GM10266 (cell line): ENCODE measurements at regions not wholly inside any gene's neighbourhood (a gene's known extent, or its start where the extent isn't known, plus 50 kb on each side); places are given as distances from the start of the nearest gene placed in this dataset.

ENCODE experiments used
- DNase-seq: peaks from one replicate; pipeline ENCODE4 v3.0.0; 2012; ENCODE audit errors: extremely low spot score
- TF ChIP-seq, protein P1 (sequence below): IDR thresholded peaks from 2 replicates; pipeline ENCODE4 v1.5.1; 2012; ENCODE audit warnings: mild to moderate bottlenecking, low read depth; ENCODE audit not compliant: control insufficient read depth, insufficient read depth; ENCODE audit errors: missing control alignments

DNA sequence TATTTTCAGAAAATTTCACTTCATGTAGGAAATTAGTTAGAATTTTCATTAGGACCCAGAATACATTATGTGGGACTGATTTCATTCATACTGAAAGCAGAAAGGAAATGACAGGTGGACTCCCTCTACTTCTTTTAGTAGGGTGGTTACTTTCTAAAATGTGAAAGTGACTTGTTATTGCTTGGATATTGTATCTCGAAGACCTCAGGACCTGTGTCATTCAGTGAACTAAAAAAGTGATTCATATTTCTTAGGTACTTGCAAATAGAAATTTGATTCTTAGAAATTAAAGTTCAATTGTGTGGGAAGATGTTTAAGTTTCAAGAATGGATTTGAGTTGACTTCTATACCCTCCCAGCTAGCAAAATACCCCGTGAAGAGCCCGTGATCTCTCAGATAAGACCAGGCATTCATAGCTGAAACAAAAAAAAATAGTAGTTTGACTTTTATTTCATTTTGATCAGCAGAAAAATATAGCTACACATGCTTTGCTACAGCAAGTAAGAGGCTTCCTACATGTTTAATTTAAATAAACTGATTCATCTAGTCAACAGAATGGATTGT, 1037.1 kb downstream of the GATA3 start:
- DNase-seq: no peak
- TF ChIP-seq, protein P1, sequence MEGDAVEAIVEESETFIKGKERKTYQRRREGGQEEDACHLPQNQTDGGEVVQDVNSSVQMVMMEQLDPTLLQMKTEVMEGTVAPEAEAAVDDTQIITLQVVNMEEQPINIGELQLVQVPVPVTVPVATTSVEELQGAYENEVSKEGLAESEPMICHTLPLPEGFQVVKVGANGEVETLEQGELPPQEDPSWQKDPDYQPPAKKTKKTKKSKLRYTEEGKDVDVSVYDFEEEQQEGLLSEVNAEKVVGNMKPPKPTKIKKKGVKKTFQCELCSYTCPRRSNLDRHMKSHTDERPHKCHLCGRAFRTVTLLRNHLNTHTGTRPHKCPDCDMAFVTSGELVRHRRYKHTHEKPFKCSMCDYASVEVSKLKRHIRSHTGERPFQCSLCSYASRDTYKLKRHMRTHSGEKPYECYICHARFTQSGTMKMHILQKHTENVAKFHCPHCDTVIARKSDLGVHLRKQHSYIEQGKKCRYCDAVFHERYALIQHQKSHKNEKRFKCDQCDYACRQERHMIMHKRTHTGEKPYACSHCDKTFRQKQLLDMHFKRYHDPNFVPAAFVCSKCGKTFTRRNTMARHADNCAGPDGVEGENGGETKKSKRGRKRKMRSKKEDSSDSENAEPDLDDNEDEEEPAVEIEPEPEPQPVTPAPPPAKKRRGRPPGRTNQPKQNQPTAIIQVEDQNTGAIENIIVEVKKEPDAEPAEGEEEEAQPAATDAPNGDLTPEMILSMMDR: no peak

DNA sequence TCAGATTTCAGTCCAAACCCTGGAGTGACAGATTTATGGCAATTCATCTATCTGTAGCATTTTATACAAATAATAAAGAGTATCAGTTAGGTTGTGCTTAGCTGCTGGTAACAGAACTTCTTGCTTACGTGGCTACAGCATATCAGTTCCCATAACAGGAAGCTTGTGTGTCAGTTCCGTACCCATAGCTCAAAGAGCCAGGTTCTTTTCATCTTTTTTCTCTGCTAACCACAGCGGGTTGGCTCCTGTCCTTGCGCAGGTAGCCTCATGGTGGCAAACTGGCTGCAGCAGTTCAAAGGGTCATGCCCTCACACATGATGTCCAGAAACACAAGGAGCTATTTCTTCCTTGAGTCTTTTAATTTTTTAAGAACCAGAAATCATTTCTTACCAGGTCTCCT, 1041.8 kb downstream of the GATA3 start:
- no peak for DNase-seq
- TF ChIP-seq, protein P1: no peak

DNA sequence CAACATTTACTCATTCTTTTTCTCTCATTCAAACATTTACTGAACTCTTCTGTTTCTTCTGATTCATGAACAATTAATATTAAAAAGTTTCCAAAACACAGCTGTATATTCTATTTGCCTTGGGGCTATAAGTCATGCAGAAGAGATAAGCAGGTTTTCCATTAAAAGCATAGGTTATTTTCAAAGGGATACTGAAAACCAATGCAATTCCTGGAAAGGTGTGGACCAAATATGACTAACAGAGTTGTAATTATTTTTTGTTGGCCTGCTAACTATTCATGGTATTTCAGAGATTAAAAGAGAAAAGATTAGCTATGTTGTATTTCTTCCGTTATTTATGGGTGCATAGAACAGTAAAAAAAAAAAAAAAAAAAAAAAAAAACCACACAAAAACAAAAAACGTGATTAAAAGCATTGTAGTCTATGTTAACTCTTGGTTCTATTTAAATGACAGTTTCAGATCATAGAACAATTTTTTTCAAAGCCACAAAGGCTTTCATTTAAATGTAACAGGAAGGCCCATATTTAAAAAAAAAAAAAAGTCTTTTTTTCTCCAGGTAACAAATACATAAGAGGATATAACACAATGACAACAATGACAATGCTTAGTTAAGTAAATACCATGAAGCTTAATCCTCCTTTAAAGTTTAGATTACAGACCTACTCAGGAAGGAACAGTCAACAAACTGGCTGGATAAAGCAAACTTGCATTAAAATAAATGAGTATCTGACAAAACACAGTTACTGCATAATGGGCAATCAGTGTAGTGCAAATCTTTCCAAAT, 1042.9 kb downstream of the GATA3 start:
- DNase-seq: no peak
- TF ChIP-seq, protein P1: no peak

DNA sequence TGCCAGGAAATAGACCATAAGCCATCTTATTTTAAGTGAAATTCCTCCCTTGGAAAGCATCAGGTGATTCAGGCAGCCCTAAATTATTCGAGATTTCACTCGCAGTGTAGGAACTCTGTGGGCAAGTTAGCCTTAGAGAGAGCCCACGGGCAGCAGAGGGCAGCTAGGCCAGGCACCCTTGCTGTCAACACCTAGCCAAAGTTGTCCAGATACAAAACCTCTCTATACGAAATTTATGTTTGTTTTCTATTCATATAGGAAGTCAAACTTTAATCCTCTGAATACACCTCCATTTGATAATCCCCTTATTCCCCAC, 1043.5 kb downstream of the GATA3 start:
- TF ChIP-seq, protein P1: no peak
- DNase-seq: no peak

DNA sequence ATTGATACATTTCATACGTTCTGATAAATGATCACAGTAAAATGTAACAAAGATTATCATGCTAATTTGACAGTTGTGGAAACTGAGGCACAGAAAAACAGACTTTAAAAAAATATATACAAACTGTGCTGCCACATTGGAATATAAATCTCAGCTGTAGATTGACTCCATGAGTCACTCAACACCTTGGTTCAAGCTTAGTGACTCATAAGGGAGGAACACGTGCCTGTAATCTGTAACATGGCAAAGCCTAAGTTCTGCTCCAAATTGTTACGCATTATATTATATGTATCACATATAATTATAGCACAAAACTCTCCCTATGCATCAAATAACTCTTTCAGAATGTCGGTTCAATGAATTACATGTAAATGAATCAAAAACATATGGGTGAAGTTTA, 1047.5 kb downstream of the GATA3 start:
- no peak for DNase-seq
- TF ChIP-seq, protein P1: no peak

DNA sequence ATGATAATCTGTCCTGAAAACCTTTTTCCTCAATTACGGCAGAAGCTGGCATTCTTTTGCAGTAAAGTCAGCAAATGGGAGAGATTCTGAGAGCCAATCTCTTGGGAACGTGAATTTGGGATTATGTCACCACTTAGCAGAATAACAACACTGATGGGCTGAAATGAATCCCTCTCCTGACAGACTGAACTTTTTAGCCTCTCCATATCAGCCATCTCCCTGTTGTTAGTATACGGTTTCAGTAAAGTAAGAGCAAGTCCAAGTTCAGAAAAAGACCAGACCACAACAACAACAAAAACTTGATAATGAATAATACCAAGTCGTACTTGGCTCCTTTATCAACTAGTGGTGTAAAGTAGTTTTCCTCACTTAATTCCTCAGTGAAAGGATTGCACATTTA, 1048.8 kb downstream of the GATA3 start:
- TF ChIP-seq, protein P1: no peak
- no peak for DNase-seq

DNA sequence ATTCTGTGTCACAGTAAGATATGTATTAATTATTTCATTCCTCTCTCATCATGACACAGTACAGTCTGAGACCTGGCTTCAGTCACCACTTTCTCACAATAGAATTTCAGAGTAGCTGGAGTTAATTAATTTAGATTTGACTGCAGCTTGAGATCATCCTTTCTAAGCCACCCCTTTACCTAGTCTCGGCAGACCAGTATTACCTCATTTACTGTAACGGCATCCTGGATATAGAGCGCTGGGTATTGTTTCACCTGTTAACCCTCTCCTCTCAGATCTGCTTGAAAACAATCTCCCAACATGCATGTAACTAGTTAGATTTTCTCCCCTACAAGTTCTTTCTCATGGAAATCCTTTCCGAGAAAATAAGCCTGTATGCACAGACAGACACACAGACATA, 1057.5 kb downstream of the GATA3 start:
- DNase-seq: no peak
- TF ChIP-seq, protein P1: no peak
